HepG2 (cell line): ENCODE measurements at regions not wholly inside any gene's neighbourhood (a gene's known extent, or its start where the extent isn't known, plus 50 kb on each side); places are given as distances from the start of the nearest gene placed in this dataset.

Experiments
- ATAC-seq: fragments of 200-7000 bp; cut with Tn5 transposase; 3 replicates; pipeline ENCODE4 v1.9.1; 2020; ENCODE audit warnings: mild to moderate bottlenecking, moderate library complexity
- BruUV-seq: library from RNA; stranded (reverse); fragments of 400-500 nt; replicated peaks from 2 replicates; lab custom pipeline; 2021; lab: Mats Ljungman, UMichigan
- CTCF ChIA-PET: fragments of 300-600 bp; formaldehyde crosslinking; extraction: SDS; loops from one replicate; lab custom pipeline; 2021; ENCODE audit warnings: low total read pairs, inconsistent platforms, low intra/inter-chr PET ratio; lab: Yijun Ruan, JAX
- POLR2A ChIA-PET: fragments of 350-600 bp; sonication (Branson Sonifier 250); formaldehyde crosslinking; loops from one replicate; lab custom pipeline; 2020; ENCODE audit warnings: antibody characterized with exemption, inconsistent platforms; lab: Yijun Ruan, JAX
- DNase-seq: peaks from one replicate; pipeline ENCODE4 v3.0.0-alpha.2; 2015; ENCODE audit warnings: low spot score
- FAIRE-seq: peaks from 3 replicates; lab custom pipeline; 2011; peaks lifted over from hg19 to GRCh38; lab: Jason Lieb, UNC
- H2AFZ ChIP-seq: one replicate; pipeline ENCODE4 v1.6.1; 2011; ENCODE audit warnings: low read length, inconsistent platforms
- H3K27ac ChIP-seq: fragments of 300-600 bp; 3 replicates; pipeline ENCODE4 v1.8.0; 2011; ENCODE audit warnings: mixed run types, mild to moderate bottlenecking, mixed read lengths, low read length, inconsistent platforms; ENCODE audit not compliant: insufficient read depth; ENCODE audit errors: extremely low read length
- H3K27me3 ChIP-seq, 2 experiments: fragments of 200-600 bp in 1 of 2; 2 replicates in 1 of 2; 3 replicates in 1 of 2; pipeline versions ENCODE4 v1.6.0 to v1.8.0; 2011; ENCODE audit warnings: low read length in 2 of 2, mild to moderate bottlenecking in 2 of 2, moderate library complexity in 2 of 2, inconsistent platforms in 1 of 2; ENCODE audit not compliant: insufficient read depth in 2 of 2, control insufficient read depth in 1 of 2
- H3K36me3 ChIP-seq, 2 experiments: fragments of 200-600 bp in 1 of 2; replicated peaks in 1 of 2; 2 replicates in 1 of 2; 3 replicates in 1 of 2; pipeline versions ENCODE4 v1.5.1 to v1.8.0; 2011; ENCODE audit warnings: low read length in 2 of 2, inconsistent platforms in 1 of 2; ENCODE audit not compliant: insufficient read depth in 2 of 2, control insufficient read depth in 1 of 2
- H3K4me1 ChIP-seq: 2 replicates; pipeline ENCODE4 v1.5.1; 2012; ENCODE audit warnings: low read length, inconsistent platforms; ENCODE audit not compliant: insufficient read depth
- H3K4me2 ChIP-seq: 2 replicates; pipeline ENCODE4 v1.6.0; 2011; ENCODE audit warnings: low read depth, low read length, inconsistent platforms
- H3K4me3 ChIP-seq, 3 experiments: fragments of 200-600 bp in 1 of 3; sonication (generic), shearing (Covaris generic) in 1 of 3; replicated peaks in 1 of 3; 2 replicates each; pipeline ENCODE4 v1.5.1; 2011 to 2016; ENCODE audit warnings: low read length in 3 of 3, inconsistent platforms in 2 of 3, low read depth in 2 of 3, mild to moderate bottlenecking in 2 of 3, control low read depth in 1 of 3, mixed read lengths in 1 of 3; ENCODE audit not compliant: insufficient read depth in 1 of 3
- H3K79me2 ChIP-seq: one replicate; pipeline ENCODE4 v1.6.1; 2011; ENCODE audit warnings: low read length, inconsistent platforms; ENCODE audit not compliant: insufficient read depth
- H3K9ac ChIP-seq: 2 replicates; pipeline ENCODE4 v1.6.0; 2011; ENCODE audit warnings: mild to moderate bottlenecking, low read depth, low read length, inconsistent platforms; ENCODE audit not compliant: insufficient read depth
- H3K9me3 ChIP-seq: 2 replicates; pipeline ENCODE4 v1.5.1; 2012; ENCODE audit warnings: mild to moderate bottlenecking, low read length
- H4K20me1 ChIP-seq: 2 replicates; pipeline ENCODE4 v1.6.0; 2011; ENCODE audit warnings: inconsistent platforms, mild to moderate bottlenecking, low read length, moderate library complexity; ENCODE audit not compliant: insufficient read depth
- ARID3A ChIP-seq: IDR thresholded peaks from 2 replicates; pipeline ENCODE4 v1.6.1; 2012; ENCODE audit warnings: low read depth, low read length, improper control_type of control experiment
- CREM ChIP-seq, 2 experiments: sonication (generic) in 1 of 2; formaldehyde crosslinking in 1 of 2; IDR thresholded peaks; 2 replicates each; pipeline versions ENCODE4 v1.4.0 to v1.6.1; 2016 to 2020; ENCODE audit warnings: antibody characterized with exemption in 1 of 2, mild to moderate bottlenecking in 1 of 2, missing genetic modification reagents in 1 of 2
- FOXA1 ChIP-seq, 2 experiments: fragments of 450-650 bp in 1 of 2; sonication (generic) in 1 of 2; formaldehyde crosslinking in 1 of 2; IDR thresholded peaks; 2 replicates each; pipeline versions ENCODE4 v1.4.0 to v1.6.1; 2016 to 2020; ENCODE audit warnings: missing genetic modification reagents in 1 of 2
- HHEX ChIP-seq: IDR thresholded peaks from 2 replicates; pipeline ENCODE4 v1.6.1; 2016; ENCODE audit warnings: control low read depth
- KAT7 ChIP-seq: IDR thresholded peaks from 2 replicates; pipeline ENCODE4 v1.6.1; 2018; ENCODE audit warnings: borderline replicate concordance, missing compliant biosample characterization
- NFE2L1 ChIP-seq: sonication (generic); formaldehyde crosslinking; IDR thresholded peaks from 2 replicates; pipeline ENCODE4 v1.4.0; 2020; ENCODE audit warnings: missing genetic modification reagents, mild to moderate bottlenecking, borderline replicate concordance
- RXRA ChIP-seq: sonication (generic); formaldehyde crosslinking; IDR thresholded peaks from 2 replicates; pipeline ENCODE4 v1.5.1; 2020; ENCODE audit warnings: missing genetic modification reagents
- SATB2 ChIP-seq: sonication (generic); formaldehyde crosslinking; IDR thresholded peaks from 2 replicates; pipeline ENCODE4 v1.5.0; 2020; ENCODE audit warnings: missing genetic modification reagents
- STAG1 ChIP-seq: sonication (generic); formaldehyde crosslinking; IDR thresholded peaks from 2 replicates; pipeline ENCODE4 v1.4.0; 2020; ENCODE audit warnings: missing genetic modification reagents
- TARDBP ChIP-seq: sonication (generic); formaldehyde crosslinking; IDR thresholded peaks from 2 replicates; pipeline ENCODE4 v1.8.0; 2022; ENCODE audit warnings: mild to moderate bottlenecking, missing genetic modification reagents
- TBX3 ChIP-seq: fragments of 450-650 bp; IDR thresholded peaks from 2 replicates; pipeline ENCODE4 v1.6.1; 2017; ENCODE audit warnings: antibody characterized with exemption, mild to moderate bottlenecking, inconsistent platforms, borderline replicate concordance
- XRCC5 ChIP-seq: fragments of 200-400 bp; formaldehyde crosslinking; optimal IDR thresholded peaks from 2 replicates; pipeline ENCODE3; 2017; ENCODE audit warnings: mild to moderate bottlenecking, low read length
- ZFP36L1 ChIP-seq: sonication (generic); formaldehyde crosslinking; IDR thresholded peaks from 2 replicates; pipeline ENCODE4 v1.8.0; 2022; ENCODE audit warnings: mild to moderate bottlenecking, missing genetic modification reagents, moderate library complexity
- ZNF142 ChIP-seq: sonication (generic); formaldehyde crosslinking; IDR thresholded peaks from 2 replicates; pipeline ENCODE4 v1.4.0; 2020; ENCODE audit warnings: missing genetic modification reagents
- ZNF264 ChIP-seq: sonication (generic); formaldehyde crosslinking; IDR thresholded peaks from 2 replicates; pipeline ENCODE4 v1.4.0; 2020; ENCODE audit warnings: missing genetic modification reagents
- ZNF605 ChIP-seq: sonication (generic); formaldehyde crosslinking; IDR thresholded peaks from 2 replicates; pipeline ENCODE4 v1.8.0; 2022; ENCODE audit warnings: mild to moderate bottlenecking, missing genetic modification reagents
- ZNF781 ChIP-seq: sonication (generic); formaldehyde crosslinking; IDR thresholded peaks from 2 replicates; pipeline ENCODE4 v1.5.1; 2020; ENCODE audit warnings: borderline replicate concordance, mild to moderate bottlenecking, missing genetic modification reagents; ENCODE audit errors: not compliant biosample characterization
- whole genome bisulfite sequencing: methylation state at CpG from one replicate; pipeline ENCODE4 v1.1.6; 2017; ENCODE audit warnings: low lambda C conversion rate; 5-methylcytosine and 5-hydroxymethylcytosine counted together
- in situ Hi-C: cut with HindIII; loops from 2 replicates; pipeline ENCODE4 v1.10.0; 2017; ENCODE audit warnings: low pct_unique_long_range_greater_than_20kb; ENCODE audit not compliant: extremely low pct_ligation_motif_present
- intact Hi-C: fragments of 100-400 bp; cut with micrococcal nuclease; formaldehyde crosslinking; loops from one replicate; pipeline ENCODE4 v1.10.0; 2022; ENCODE audit not compliant: unreplicated experiment

DNA sequence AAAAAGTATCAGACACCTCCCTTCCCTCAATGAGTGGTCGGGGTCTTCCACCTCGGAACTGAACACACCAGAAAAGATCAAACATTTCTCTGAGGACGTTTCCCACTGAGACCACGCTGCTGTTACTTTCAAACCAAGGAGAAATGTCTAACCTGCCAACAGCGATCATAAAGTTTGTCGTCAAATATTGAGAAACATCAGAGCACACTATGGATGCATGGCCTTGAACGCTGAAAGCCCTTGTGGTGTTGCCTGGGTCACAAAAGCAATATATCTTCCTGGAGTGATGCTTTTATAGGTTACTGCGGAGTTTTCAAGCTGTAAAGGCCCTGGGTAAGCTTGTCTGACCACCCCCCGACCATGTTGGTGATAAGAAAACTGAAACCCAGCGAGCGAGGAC lies 70.2 kb upstream of the ID2 start (continued):
- TF ChIP-seq ZNF142 (no peak), RXRA (CRISPR knock-in tag) (peak; percentile 81; the same call in 1 of the 2 replicates)
- TF ChIP-seq, all 625 proteins: peak for 144

DNA sequence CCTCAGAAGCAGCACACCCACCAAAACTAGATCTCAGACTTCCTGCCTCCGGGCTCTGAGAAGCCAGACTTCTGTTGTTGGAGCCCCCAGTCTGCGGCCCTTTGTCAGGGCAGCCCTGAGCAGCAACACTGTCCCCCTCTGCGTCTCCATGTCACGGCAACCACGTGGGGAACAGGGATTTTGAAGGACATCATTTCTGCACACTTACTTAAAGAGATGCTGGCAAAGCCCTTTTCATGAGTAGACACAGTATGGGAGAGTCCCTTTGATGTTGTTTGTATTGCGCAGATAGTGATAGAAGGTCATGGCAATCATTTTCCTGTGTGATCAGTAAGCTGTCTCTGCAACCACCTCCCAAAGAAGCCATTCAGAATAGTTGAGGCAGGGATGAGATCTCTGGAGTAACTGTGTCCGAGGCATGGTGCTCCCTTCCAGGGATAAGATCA lies 69.1 kb upstream of the ID2 start:
- FAIRE-seq (peak; percentile 91), DNase-seq (peak; percentile 91), ATAC-seq (peak; percentile 67)
- no peaks in the 10 kb centered on the region; the same call in 1 of the 2 replicates for H3K9me3 ChIP-seq
- no peaks in the 10 kb centered on the region for H4K20me1 ChIP-seq
- peak overlapping the region; percentile 72 for H3K27ac ChIP-seq
- no peak overlapping the region for H2AFZ ChIP-seq
- H3K4me1 ChIP-seq: peaks cover 66% of the 10 kb centered on the region
- WGBS: 3% methylated on average over 6 of the region's 7 CpGs
- no peaks in the 10 kb centered on the region for H3K79me2 ChIP-seq
- H3K4me3 ChIP-seq: peak overlapping the region in 1 of 3 experiments; percentile 38; a peak in 2 of 6 replicates
- no TSS peak for BruUV-seq
- H3K27me3 ChIP-seq: no peaks in the 10 kb centered on the region
- intact Hi-C loops (loop anchor here (1.0 kb wide), 2 partner anchors 13 to 71 kb away; no protein-coding TSS in a partner anchor), in situ Hi-C loops (no loop called here)
- ChIA-PET CTCF (no interaction called here), POLR2A (interaction anchor here (1.0 to 10.8 kb wide), 8 partner anchors 12 to 199 kb away, joined by 3 to 206 read pairs (median 8); partner anchors contain the start of gene ID2)
- peak overlapping the region; percentile 41 for H3K9ac ChIP-seq
- no peaks in the 10 kb centered on the region for H3K36me3 ChIP-seq
- peak overlapping the region; percentile 75 for H3K4me2 ChIP-seq
- TF ChIP-seq ZNF781 (peak; percentile 15), HHEX (peak; percentile 82), ZFP36L1 (CRISPR knock-in tag) (no peak), XRCC5 (no peak), TBX3 (peak; percentile 53; the same call in 1 of the 2 replicates), STAG1 (CRISPR knock-in tag) (no peak; the same call in 1 of the 2 replicates), TARDBP (peak; percentile 46), FOXA1 (IDR thresholded peaks at IDR 0.05) (no peak), FOXA1 (CRISPR knock-in tag; IDR thresholded peaks at IDR 0.05) (peak; percentile 86), ZNF605 (CRISPR knock-in tag) (peak; percentile 1; the same call in 1 of the 2 replicates), ZNF264 (peak; percentile 66; the same call in 1 of the 2 replicates), KAT7 (0 out of 2 replicates have a peak, but pooled peaks have one; percentile 67), ARID3A (no peak; the same call in 1 of the 2 replicates), SATB2 (CRISPR knock-in tag) (no peak), NFE2L1 (CRISPR knock-in tag) (no peak), CREM (IDR thresholded peaks at IDR 0.05) (peak; percentile 63), CREM (CRISPR knock-in tag; IDR thresholded peaks at IDR 0.05) (no peak)
